Gastroesophageal sphincter (tissue), 4 donors: ENCODE measurements at regions not wholly inside any gene's neighbourhood (a gene's known extent, or its start where the extent isn't known, plus 50 kb on each side); places are given as distances from the start of the nearest gene placed in this dataset.

Source experiments
- ATAC-seq: fragments of 150-250 bp; one replicate; pipeline ENCODE4 v1.9.1; 2016; ENCODE audit warnings: mild to moderate bottlenecking, moderate library complexity
- H3K27ac ChIP-seq, 4 donors: fragments of 200-600 bp; sonication (generic) in 3 of 4; 1 replicate in 3 of 4; 2 replicates in 1 of 4; pipeline ENCODE4 v1.5.1; 2016 to 2019
- H3K27me3 ChIP-seq: fragments of 200-600 bp; sonication (generic); one replicate; pipeline ENCODE4 v1.5.1; 2019
- H3K36me3 ChIP-seq, 2 donors: fragments of 200-600 bp; sonication (generic); one replicate each; pipeline ENCODE4 v1.5.1; 2019; ENCODE audit warnings: control low read depth in 1 of 2
- H3K4me1 ChIP-seq, 3 donors: fragments of 200-600 bp; sonication (generic); 1 replicate in 2 of 3; 2 replicates in 1 of 3; pipeline ENCODE4 v1.5.1; 2016 to 2019; ENCODE audit warnings: control low read depth in 2 of 3
- H3K4me3 ChIP-seq, 2 donors: fragments of 200-600 bp; sonication (generic); one replicate each; pipeline ENCODE4 v1.5.1; 2019; ENCODE audit warnings: mild to moderate bottlenecking in 1 of 2, moderate library complexity in 1 of 2
- H3K9me3 ChIP-seq, 3 donors: fragments of 200-600 bp; sonication (generic); one replicate each; pipeline ENCODE4 v1.5.1; 2017 to 2019; ENCODE audit warnings: control low read depth in 2 of 3
- EP300 ChIP-seq: sonication (generic); formaldehyde crosslinking; IDR thresholded peaks from one replicate; pipeline ENCODE4 v1.6.1; 2017; ENCODE audit warnings: antibody characterized with exemption, mild to moderate bottlenecking
- POLR2A ChIP-seq, 2 donors: fragments of 450-650 bp; IDR thresholded peaks; one replicate each; pipeline ENCODE4 v1.6.1; 2017; ENCODE audit warnings: antibody characterized with exemption in 2 of 2, mild to moderate bottlenecking in 2 of 2, moderate library complexity in 1 of 2
- POLR2AphosphoS5 ChIP-seq: sonication (generic); formaldehyde crosslinking; IDR thresholded peaks from one replicate; pipeline ENCODE4 v1.6.1; 2017; ENCODE audit warnings: antibody characterized with exemption
- WGBS, 2 donors: methylation state at CpG; one replicate each; pipeline ENCODE4 v1.1.5; 2018; ENCODE audit warnings: low coverage in 1 of 2; 5-methylcytosine and 5-hydroxymethylcytosine counted together
- TF ChIP-seq, protein P1 (sequence below), 4 experiments: fragments of 200-600 bp in 2 of 4; fragments of 450-650 bp in 2 of 4; sonication (generic) in 1 of 4; IDR thresholded peaks; one replicate each; pipeline ENCODE4 v1.5.1; 2017 to 2019; ENCODE audit warnings: antibody characterized with exemption in 4 of 4, mild to moderate bottlenecking in 2 of 4, moderate library complexity in 2 of 4

DNA sequence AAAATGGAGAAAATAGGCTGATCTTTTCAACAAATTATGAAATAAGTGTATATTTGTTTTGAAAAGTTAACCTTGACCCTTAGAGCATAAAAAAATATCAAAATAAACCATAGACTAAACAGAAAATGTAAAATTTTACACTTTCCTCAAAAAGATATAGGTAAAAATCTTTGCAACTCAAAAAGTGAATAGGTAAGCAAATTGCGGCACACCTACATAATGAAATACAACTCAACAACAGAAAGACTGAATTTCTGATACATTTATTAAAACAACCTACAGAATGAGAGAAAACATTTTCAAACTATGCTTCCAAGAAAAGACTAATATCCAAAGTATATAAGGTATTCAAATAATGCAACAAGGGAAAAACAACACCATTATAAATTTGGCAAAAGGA is 425.7 kb upstream of the KHDRBS2 start:
- WGBS, 2 donors: 100% methylated on average over 1 of the region's 1 CpG
- no peak for TF ChIP-seq POLR2AphosphoS5
- H3K4me1 ChIP-seq: no peaks in the 10 kb centered on the region
- no peaks in the 10 kb centered on the region for H3K36me3 ChIP-seq
- H3K27ac ChIP-seq: no peak overlapping the region
- H3K27me3 ChIP-seq: no peaks in the 10 kb centered on the region
- no peak overlapping the region for H3K4me3 ChIP-seq
- no peak for ATAC-seq
- peaks cover 0 to 7% (median 0%) of the 10 kb centered on the region in 3 donors for H3K9me3 ChIP-seq

GRCh38 chr6:62707914-62708313 is 421.9 kb upstream of the KHDRBS2 start:
- H3K27me3 ChIP-seq: no peaks in the 10 kb centered on the region
- no peaks in the 10 kb centered on the region for H3K36me3 ChIP-seq
- peaks cover 0 to 10% (median 0%) of the 10 kb centered on the region in 3 donors for H3K9me3 ChIP-seq
- no peak for ATAC-seq
- 83% methylated on average over 1 of the region's 1 CpG; no CpG with 5 or more reads in 1 of the 2 donors for WGBS, 2 donors
- no peak overlapping the region for H3K27ac ChIP-seq
- no peak overlapping the region for H3K4me3 ChIP-seq
- TF ChIP-seq POLR2AphosphoS5 (no peak), EP300 (no peak)
- TF ChIP-seq, protein P1, sequence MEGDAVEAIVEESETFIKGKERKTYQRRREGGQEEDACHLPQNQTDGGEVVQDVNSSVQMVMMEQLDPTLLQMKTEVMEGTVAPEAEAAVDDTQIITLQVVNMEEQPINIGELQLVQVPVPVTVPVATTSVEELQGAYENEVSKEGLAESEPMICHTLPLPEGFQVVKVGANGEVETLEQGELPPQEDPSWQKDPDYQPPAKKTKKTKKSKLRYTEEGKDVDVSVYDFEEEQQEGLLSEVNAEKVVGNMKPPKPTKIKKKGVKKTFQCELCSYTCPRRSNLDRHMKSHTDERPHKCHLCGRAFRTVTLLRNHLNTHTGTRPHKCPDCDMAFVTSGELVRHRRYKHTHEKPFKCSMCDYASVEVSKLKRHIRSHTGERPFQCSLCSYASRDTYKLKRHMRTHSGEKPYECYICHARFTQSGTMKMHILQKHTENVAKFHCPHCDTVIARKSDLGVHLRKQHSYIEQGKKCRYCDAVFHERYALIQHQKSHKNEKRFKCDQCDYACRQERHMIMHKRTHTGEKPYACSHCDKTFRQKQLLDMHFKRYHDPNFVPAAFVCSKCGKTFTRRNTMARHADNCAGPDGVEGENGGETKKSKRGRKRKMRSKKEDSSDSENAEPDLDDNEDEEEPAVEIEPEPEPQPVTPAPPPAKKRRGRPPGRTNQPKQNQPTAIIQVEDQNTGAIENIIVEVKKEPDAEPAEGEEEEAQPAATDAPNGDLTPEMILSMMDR (IDR thresholded peaks at IDR 0.05): no peak
- no peaks in the 10 kb centered on the region for H3K4me1 ChIP-seq

DNA sequence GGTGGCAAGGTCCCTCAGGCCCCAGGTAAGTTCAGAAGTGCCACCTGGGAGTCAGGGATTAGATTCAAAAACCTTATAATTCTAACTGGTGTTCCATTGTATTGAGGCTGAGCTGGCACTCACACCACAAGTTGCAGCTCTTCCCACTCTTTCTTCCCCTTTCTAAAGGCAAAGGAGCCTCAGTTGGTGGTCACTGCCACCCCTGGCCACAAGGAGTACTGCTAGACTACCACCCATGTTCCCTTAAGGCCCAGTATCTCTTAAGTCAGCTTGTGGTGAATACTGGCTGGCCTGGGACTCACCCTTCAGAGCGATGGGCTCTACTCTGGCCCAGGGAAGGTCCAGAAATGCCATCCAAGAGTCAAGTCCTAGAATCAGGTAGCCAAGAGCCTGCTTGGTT is 421.1 kb upstream of the KHDRBS2 start:
- Histone ChIP-seq H3K27me3 (no peaks in the 10 kb centered on the region), H3K4me3 (no peak overlapping the region), H3K27ac (no peak overlapping the region), H3K4me1 (no peaks in the 10 kb centered on the region), H3K36me3 (no peaks in the 10 kb centered on the region), H3K9me3 (peaks cover 0 to 10% (median 0%) of the 10 kb centered on the region in 3 donors)
- ATAC-seq: no peak
- TF ChIP-seq POLR2A (IDR thresholded peaks at IDR 0.05) (no peak), EP300 (no peak), POLR2AphosphoS5 (no peak)
- TF ChIP-seq, protein P1 (IDR thresholded peaks at IDR 0.05): no peak
- WGBS, 2 donors: no CpG with 5 or more reads among the region's 1 CpG

GRCh38 chr6:62683063-62683462 is 397.0 kb upstream of the KHDRBS2 start:
- no peak for ATAC-seq
- H3K4me3 ChIP-seq: no peak overlapping the region
- H3K36me3 ChIP-seq: no peaks in the 10 kb centered on the region
- WGBS, 2 donors: 79 to 80% methylated on average over 4 of the region's 4 CpGs
- TF ChIP-seq, protein P1 (IDR thresholded peaks at IDR 0.05): no peak
- no peak for TF ChIP-seq POLR2A (IDR thresholded peaks at IDR 0.05)
- TF ChIP-seq EP300: no peak
- TF ChIP-seq POLR2AphosphoS5: no peak
- H3K9me3 ChIP-seq: peaks cover 0 to 16% (median 0%) of the 10 kb centered on the region in 3 donors
- H3K4me1 ChIP-seq: no peaks in the 10 kb centered on the region
- no peak overlapping the region for H3K27ac ChIP-seq
- no peaks in the 10 kb centered on the region for H3K27me3 ChIP-seq

DNA sequence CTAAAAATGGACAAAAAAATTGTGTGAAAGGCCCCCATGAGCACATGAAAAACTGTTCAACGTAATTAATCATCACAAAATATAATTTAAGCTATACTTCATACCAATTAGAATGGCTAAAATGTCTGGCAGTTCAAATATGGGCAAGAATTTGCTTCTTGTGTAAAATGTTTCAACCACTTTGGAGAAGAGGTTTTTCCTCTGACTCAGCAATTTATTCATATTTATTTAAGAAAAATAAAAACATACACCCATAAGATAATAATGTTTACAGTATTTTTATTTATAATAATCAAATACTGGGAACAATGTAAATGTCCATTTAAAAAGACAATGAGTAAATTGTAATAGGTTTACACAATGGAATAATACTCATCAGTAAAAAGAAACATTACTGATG is 395.1 kb upstream of the KHDRBS2 start:
- Histone ChIP-seq H3K4me1 (no peaks in the 10 kb centered on the region), H3K4me3 (no peak overlapping the region), H3K27me3 (no peaks in the 10 kb centered on the region), H3K27ac (no peak overlapping the region), H3K9me3 (peaks cover 0 to 30% (median 0%) of the 10 kb centered on the region in 3 donors), H3K36me3 (no peaks in the 10 kb centered on the region)
- ATAC-seq: no peak
- WGBS, 2 donors: 50 to 58% methylated on average over 1 of the region's 1 CpG
- TF ChIP-seq EP300: no peak
- TF ChIP-seq POLR2A (IDR thresholded peaks at IDR 0.05): no peak
- TF ChIP-seq, protein P1 (IDR thresholded peaks at IDR 0.05): no peak
- no peak for TF ChIP-seq POLR2AphosphoS5
